Natural killer cell treated with Interleukin-12 subunit alpha and Interleukin-12 subunit beta and Interleukin-15 and Interleukin-18, amount 100 ng/mL, for 72 hours (primary cell): ENCODE measurements at regions not wholly inside any gene's neighbourhood (a gene's known extent, or its start where the extent isn't known, plus 50 kb on each side); places are given as distances from the start of the nearest gene placed in this dataset.
"Not testable (repeated sequence)": the region's sequence is repeated elsewhere in the genome, so short reads cannot be mapped to it uniquely, and the experiment has no call there.

Source experiments
- ATAC-seq, 2 donors: fragments of 150-1000 bp; cut with Tn5 transposase in 1 of 2; sonication (Bioruptor Pico), chemical (Tn5 transposase) in 1 of 2; 2 replicates each; pipeline ENCODE4 v1.10.0; 2021
- DNase-seq: peaks from one replicate; pipeline ENCODE4 v3.0.0; 2022; ENCODE audit warnings: low spot score
- H3K27ac Mint-ChIP-seq, 2 donors: 1 replicate in 1 of 2; 2 replicates in 1 of 2; pipeline ENCODE4 v1.8.0; 2022; ENCODE audit warnings: mixed read lengths in 2 of 2, mild to moderate bottlenecking in 1 of 2, moderate library complexity in 1 of 2
- H3K27me3 Mint-ChIP-seq, 2 donors: 1 replicate in 1 of 2; 2 replicates in 1 of 2; pipeline ENCODE4 v1.8.0; 2022; ENCODE audit warnings: mixed read lengths in 2 of 2
- H3K36me3 Mint-ChIP-seq: one replicate; pipeline ENCODE4 v1.8.0; 2022; ENCODE audit warnings: mixed read lengths
- H3K4me1 Mint-ChIP-seq, 2 donors: 1 replicate in 1 of 2; 2 replicates in 1 of 2; pipeline ENCODE4 v1.8.0; 2022; ENCODE audit warnings: low read depth in 2 of 2, mixed read lengths in 2 of 2, mild to moderate bottlenecking in 1 of 2
- H3K4me3 Mint-ChIP-seq: one replicate; pipeline ENCODE4 v1.8.0; 2022; ENCODE audit warnings: mixed read lengths
- H3K9me3 Mint-ChIP-seq: 2 replicates; pipeline ENCODE4 v1.8.0; 2022; ENCODE audit warnings: mixed read lengths

GRCh38 chr2:95698146-95698545 lies 106.3 kb downstream of the TRIM43 start:
- H3K36me3 Mint-ChIP-seq: no peaks in the 10 kb centered on the region
- peaks cover 39 to 52% of the 10 kb centered on the region in 2 donors for H3K27me3 Mint-ChIP-seq
- no peak overlapping the region for H3K27ac Mint-ChIP-seq
- DNase-seq (no peak), ATAC-seq (no peak)
- no peak overlapping the region for H3K4me3 Mint-ChIP-seq
- H3K4me1 Mint-ChIP-seq: no peaks in the 10 kb centered on the region
- H3K9me3 Mint-ChIP-seq: no peaks in the 10 kb centered on the region

GRCh38 chr2:95699201-95700184 lies 107.7 kb downstream of the TRIM43 start:
- ATAC-seq, H3K4me1 Mint-ChIP-seq, H3K9me3 Mint-ChIP-seq, H3K27ac Mint-ChIP-seq, H3K4me3 Mint-ChIP-seq, DNase-seq, H3K36me3 Mint-ChIP-seq: not testable (repeated sequence)
- H3K27me3 Mint-ChIP-seq: peaks cover 38 to 52% of the 10 kb centered on the region in 2 donors

- H3K4me1 Mint-ChIP-seq: no peaks in the 10 kb centered on the region
- DNase-seq: no peak
- H3K9me3 Mint-ChIP-seq: no peaks in the 10 kb centered on the region
- H3K4me3 Mint-ChIP-seq: no peak overlapping the region
- H3K36me3 Mint-ChIP-seq: no peaks in the 10 kb centered on the region
- ATAC-seq: no peak
- H3K27me3 Mint-ChIP-seq: peaks cover 34 to 50% of the 10 kb centered on the region in 2 donors
- no peak overlapping the region for H3K27ac Mint-ChIP-seq
Measured at GRCh38 chr2:95700519-95700918, 108.7 kb downstream of the TRIM43 start.

GRCh38 chr2:95702471-95702870 lies 110.7 kb downstream of the TRIM43 start:
- no peak for ATAC-seq
- Mint-ChIP-seq H3K9me3 (no peaks in the 10 kb centered on the region), H3K36me3 (no peaks in the 10 kb centered on the region), H3K4me3 (no peak overlapping the region), H3K4me1 (no peaks in the 10 kb centered on the region), H3K27me3 (peaks cover 20 to 31% of the 10 kb centered on the region in 2 donors), H3K27ac (no peak overlapping the region)
- no peak for DNase-seq

DNA sequence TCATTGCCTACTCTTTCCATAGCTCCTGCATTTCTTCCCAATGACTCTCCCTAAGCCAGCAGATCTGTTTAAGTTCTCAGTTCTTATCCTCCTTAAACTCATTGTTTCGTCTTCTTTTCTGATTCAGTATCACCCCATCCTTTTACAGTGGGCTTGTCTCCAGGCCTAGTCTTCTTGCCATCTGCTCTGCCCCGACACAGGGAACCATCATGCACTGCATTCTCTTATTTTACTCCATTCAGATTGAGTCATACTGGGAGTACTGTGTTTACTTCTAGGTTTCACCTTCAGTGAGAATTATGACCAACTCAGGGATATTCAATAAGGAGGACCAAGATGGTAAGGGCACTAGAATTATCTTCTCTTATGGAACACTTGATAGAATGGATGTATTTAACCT lies 115.4 kb downstream of the TRIM43 start:
- not testable (repeated sequence) for H3K4me1 Mint-ChIP-seq, H3K4me3 Mint-ChIP-seq, H3K9me3 Mint-ChIP-seq, ATAC-seq, H3K36me3 Mint-ChIP-seq, DNase-seq, H3K27ac Mint-ChIP-seq
- peaks cover 23 to 25% of the 10 kb centered on the region in 2 donors for H3K27me3 Mint-ChIP-seq

- Mint-ChIP-seq H3K27me3 (peaks cover 21% of the 10 kb centered on the region in 2 donors), H3K4me3 (no peak overlapping the region), H3K36me3 (no peaks in the 10 kb centered on the region), H3K4me1 (no peaks in the 10 kb centered on the region), H3K27ac (no peak overlapping the region), H3K9me3 (peaks cover 3% of the 10 kb centered on the region)
- ATAC-seq (no peak), DNase-seq (no peak)
Measured at GRCh38 chr2:95707837-95708236, 116.0 kb downstream of the TRIM43 start.

- Mint-ChIP-seq H3K4me1 (no peaks in the 10 kb centered on the region), H3K4me3 (no peak overlapping the region), H3K9me3 (peaks cover 3% of the 10 kb centered on the region), H3K27ac (no peak overlapping the region), H3K36me3 (no peaks in the 10 kb centered on the region), H3K27me3 (peaks cover 20 to 21% of the 10 kb centered on the region in 2 donors)
- ATAC-seq: no peak
- no peak for DNase-seq
Measured at GRCh38 chr2:95709831-95710230, 118.0 kb downstream of the TRIM43 start.

DNA sequence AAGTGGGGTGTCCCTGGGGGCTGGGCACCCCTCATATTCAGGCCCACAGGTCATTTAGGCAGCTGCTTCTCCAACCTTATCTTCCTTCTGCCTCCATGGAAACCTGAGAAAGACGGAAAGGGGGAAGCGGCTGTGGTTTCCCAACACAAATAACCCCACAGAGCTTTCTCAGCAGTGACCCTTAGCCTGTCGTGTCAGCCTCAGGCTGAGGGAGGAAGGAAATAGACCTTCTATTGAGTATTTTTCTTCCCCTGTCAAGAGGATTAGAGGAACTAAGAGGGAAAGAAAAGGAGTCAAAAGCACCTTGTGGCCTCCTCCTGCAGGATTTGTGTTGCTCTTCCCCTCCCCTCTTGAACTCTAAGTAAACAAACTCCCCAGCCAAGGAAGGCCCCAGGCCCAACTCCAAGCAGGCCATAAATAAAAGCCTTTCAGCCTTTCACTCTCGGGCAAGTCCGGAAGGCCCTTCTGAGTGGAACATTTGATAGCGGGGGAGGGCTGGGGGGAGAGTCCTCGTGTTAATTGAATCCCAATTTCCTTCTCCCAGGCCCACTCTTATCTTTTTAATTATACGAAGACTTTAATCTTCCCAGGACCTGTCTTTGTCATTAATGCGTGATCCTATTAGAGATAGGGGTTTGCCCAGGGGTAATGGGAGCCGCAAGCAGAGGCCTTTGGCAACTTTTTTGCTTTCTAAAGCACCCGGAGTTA lies 121.8 kb downstream of the TRIM43 start:
- not testable (repeated sequence) for H3K27ac Mint-ChIP-seq, H3K4me3 Mint-ChIP-seq, DNase-seq, H3K9me3 Mint-ChIP-seq, H3K4me1 Mint-ChIP-seq, ATAC-seq, H3K36me3 Mint-ChIP-seq
- H3K27me3 Mint-ChIP-seq: peaks cover 20 to 21% of the 10 kb centered on the region in 2 donors

GRCh38 chr2:95714398-95714797 lies 122.6 kb downstream of the TRIM43 start:
- ATAC-seq, H3K36me3 Mint-ChIP-seq, H3K27ac Mint-ChIP-seq, DNase-seq, H3K4me3 Mint-ChIP-seq, H3K4me1 Mint-ChIP-seq, H3K9me3 Mint-ChIP-seq: not testable (repeated sequence)
- H3K27me3 Mint-ChIP-seq: peaks cover 15% of the 10 kb centered on the region in 2 donors

DNA sequence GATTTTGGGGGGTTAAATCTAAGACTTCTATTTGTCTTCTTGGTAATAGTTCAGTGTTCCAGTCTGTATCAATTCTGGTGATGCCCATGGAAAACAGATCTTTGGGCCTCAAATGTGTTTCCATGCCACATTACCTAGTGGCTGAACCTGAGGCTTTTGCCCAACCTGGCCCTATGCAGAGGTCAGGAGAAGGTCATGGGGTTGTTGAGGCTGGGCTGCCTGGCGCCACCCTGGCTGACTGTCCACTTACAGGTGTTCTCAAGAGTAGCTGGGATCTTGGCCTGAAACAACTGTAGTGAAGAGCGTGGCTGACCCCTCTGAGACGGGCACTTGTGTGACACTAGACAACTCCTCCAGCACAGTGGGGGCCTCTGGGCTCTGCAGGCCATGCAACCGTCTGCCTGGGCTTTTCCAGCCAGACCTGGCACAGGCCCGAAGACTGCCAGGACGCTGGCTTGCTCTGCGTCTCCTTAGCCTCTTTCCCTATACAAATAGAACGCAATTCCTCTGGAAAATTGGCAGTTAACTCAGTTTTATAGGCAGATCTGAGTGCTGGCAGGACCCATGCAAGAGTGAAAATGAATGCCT lies 127.8 kb downstream of the TRIM43 start:
- Mint-ChIP-seq H3K4me1 (no peaks in the 10 kb centered on the region), H3K9me3 (no peaks in the 10 kb centered on the region), H3K4me3 (no peak overlapping the region), H3K36me3 (no peaks in the 10 kb centered on the region), H3K27ac (no peak overlapping the region), H3K27me3 (peaks cover 0 to 2% of the 10 kb centered on the region in 2 donors)
- ATAC-seq (peak in 1 of 2 donors; percentile 8), DNase-seq (no peak)

GRCh38 chr2:95721726-95722125 lies 129.9 kb downstream of the TRIM43 start:
- no peak for DNase-seq
- Mint-ChIP-seq H3K9me3 (no peaks in the 10 kb centered on the region), H3K4me1 (no peaks in the 10 kb centered on the region), H3K36me3 (no peaks in the 10 kb centered on the region), H3K4me3 (no peak overlapping the region), H3K27me3 (peaks cover 0 to 3% of the 10 kb centered on the region in 2 donors), H3K27ac (no peak overlapping the region)
- ATAC-seq: no peak

DNA sequence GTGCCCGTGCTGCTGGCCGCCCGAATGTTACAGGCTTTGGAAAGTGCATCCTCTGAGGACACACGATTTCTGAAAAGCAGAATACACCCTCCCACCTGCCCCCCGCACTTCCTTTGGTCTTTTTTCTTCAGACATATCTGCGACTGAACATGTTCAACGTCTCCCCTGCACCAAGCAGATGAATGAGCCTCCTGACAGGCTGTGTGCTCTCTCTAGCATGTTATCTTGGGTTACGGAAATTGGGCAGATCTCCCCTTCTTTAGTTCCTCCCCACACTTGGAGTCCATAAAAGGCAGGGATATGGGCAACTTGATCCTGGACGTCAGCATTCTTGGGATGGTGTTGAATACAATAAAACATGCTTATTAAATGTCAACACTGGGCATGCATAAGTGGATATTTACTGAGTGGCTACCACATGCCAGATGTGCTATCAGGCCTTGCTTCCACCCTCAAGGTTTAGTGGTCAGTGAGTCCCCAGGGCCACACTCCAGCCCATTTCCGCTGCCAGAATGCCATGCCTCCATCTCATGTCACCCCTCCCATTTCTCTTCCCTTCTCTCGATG lies 130.4 kb downstream of the TRIM43 start:
- ATAC-seq (no peak), DNase-seq (no peak)
- Mint-ChIP-seq H3K9me3 (no peaks in the 10 kb centered on the region), H3K27ac (no peak overlapping the region), H3K36me3 (no peaks in the 10 kb centered on the region), H3K4me3 (no peak overlapping the region), H3K27me3 (peaks cover 0 to 3% of the 10 kb centered on the region in 2 donors), H3K4me1 (no peaks in the 10 kb centered on the region)

- H3K4me3 Mint-ChIP-seq, H3K4me1 Mint-ChIP-seq, H3K9me3 Mint-ChIP-seq, H3K36me3 Mint-ChIP-seq, DNase-seq, ATAC-seq, H3K27me3 Mint-ChIP-seq, H3K27ac Mint-ChIP-seq: not testable (repeated sequence)
Measured at GRCh38 chr2:95723627-95724210, 131.9 kb downstream of the TRIM43 start.
